HL-60 (cell line): ENCODE measurements at regions not wholly inside any gene's neighbourhood (a gene's known extent, or its start where the extent isn't known, plus 50 kb on each side); places are given as distances from the start of the nearest gene placed in this dataset.
"Not testable (repeated sequence)": the region's sequence is repeated elsewhere in the genome, so short reads cannot be mapped to it uniquely, and the experiment has no call there.

Source experiments
- DNase-seq, 2 experiments: peaks; one replicate each; pipeline ENCODE4 v3.0.0-alpha.2; 2010 to 2020; ENCODE audit warnings: low read depth in 1 of 2, low spot score in 1 of 2
- H3K27ac ChIP-seq: fragments of 250-450 bp; sonication (Bioruptor Pico); replicated peaks from 2 replicates; pipeline ENCODE4 v1.5.1; 2020; ENCODE audit warnings: mild to moderate bottlenecking, moderate library complexity
- H3K27me3 ChIP-seq: fragments of 250-450 bp; sonication (Bioruptor Pico); 2 replicates; pipeline ENCODE4 v1.5.1; 2021; ENCODE audit warnings: mild to moderate bottlenecking, moderate library complexity; ENCODE audit not compliant: insufficient read depth, poor library complexity, severe bottlenecking
- H3K4me3 ChIP-seq: replicated peaks from 2 replicates; pipeline ENCODE4 v1.5.1; 2011; ENCODE audit warnings: mild to moderate bottlenecking, control low read depth, low read length; ENCODE audit not compliant: insufficient read depth
- GABPA ChIP-seq: IDR thresholded peaks from 2 replicates; pipeline ENCODE4 v1.6.1; 2012; ENCODE audit warnings: low read depth
- POLR2AphosphoS5 ChIP-seq: IDR thresholded peaks from 2 replicates; pipeline ENCODE4 v1.6.1; 2012; ENCODE audit warnings: low read depth
- REST ChIP-seq: IDR thresholded peaks from 2 replicates; pipeline ENCODE4 v1.6.1; 2012; ENCODE audit warnings: low read depth; ENCODE audit not compliant: insufficient replicate concordance
- SPI1 ChIP-seq: IDR thresholded peaks from 2 replicates; pipeline ENCODE4 v1.6.1; 2012; ENCODE audit warnings: low read depth, mild to moderate bottlenecking, borderline replicate concordance
- TF ChIP-seq, protein P1 (sequence below): IDR thresholded peaks from one replicate; pipeline ENCODE4 v1.5.1; 2011; ENCODE audit warnings: low read length, control low read depth, inconsistent platforms; ENCODE audit not compliant: insufficient read depth

GRCh38 chr10:117457932-117458331 lies 82.7 kb upstream of the PDZD8 start:
- Histone ChIP-seq H3K27ac (no peak overlapping the region), H3K4me3 (no peak overlapping the region), H3K27me3 (no peaks in the 10 kb centered on the region)
- TF ChIP-seq SPI1 (no peak), REST (no peak), POLR2AphosphoS5 (no peak), GABPA (no peak)
- TF ChIP-seq, protein P1, sequence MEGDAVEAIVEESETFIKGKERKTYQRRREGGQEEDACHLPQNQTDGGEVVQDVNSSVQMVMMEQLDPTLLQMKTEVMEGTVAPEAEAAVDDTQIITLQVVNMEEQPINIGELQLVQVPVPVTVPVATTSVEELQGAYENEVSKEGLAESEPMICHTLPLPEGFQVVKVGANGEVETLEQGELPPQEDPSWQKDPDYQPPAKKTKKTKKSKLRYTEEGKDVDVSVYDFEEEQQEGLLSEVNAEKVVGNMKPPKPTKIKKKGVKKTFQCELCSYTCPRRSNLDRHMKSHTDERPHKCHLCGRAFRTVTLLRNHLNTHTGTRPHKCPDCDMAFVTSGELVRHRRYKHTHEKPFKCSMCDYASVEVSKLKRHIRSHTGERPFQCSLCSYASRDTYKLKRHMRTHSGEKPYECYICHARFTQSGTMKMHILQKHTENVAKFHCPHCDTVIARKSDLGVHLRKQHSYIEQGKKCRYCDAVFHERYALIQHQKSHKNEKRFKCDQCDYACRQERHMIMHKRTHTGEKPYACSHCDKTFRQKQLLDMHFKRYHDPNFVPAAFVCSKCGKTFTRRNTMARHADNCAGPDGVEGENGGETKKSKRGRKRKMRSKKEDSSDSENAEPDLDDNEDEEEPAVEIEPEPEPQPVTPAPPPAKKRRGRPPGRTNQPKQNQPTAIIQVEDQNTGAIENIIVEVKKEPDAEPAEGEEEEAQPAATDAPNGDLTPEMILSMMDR: no peak
- DNase-seq: no peak

- H3K27me3 ChIP-seq: no peaks in the 10 kb centered on the region
- no peak for TF ChIP-seq GABPA
- TF ChIP-seq POLR2AphosphoS5: no peak
- TF ChIP-seq REST: no peak
- no peak for TF ChIP-seq SPI1
- TF ChIP-seq, protein P1: no peak
- DNase-seq: peak in 1 of 2 experiments; percentile 17
Measured at GRCh38 chr10:117457071-117457810, 82.0 kb upstream of the PDZD8 start.

DNA sequence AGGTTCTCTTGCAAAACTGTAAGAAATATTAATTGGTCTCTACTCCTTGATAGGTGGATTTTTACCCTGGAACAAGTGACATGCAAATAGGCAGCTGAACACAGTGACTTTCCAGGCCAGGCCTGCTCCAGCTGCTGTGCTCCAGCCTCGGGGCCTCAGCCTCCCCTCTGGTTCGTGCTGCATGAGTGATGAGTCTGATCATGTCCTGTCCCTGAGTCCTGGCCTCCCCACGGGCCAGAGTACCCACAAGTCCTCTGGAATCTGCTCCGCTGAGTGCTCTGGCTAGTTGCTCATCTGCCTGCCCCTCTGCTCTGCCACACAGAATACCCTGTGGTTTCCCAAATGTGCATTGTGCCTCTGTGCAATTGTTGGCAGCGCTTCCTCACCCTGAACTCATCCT lies 80.1 kb upstream of the PDZD8 start:
- H3K4me3 ChIP-seq: no peak overlapping the region
- H3K27me3 ChIP-seq: no peaks in the 10 kb centered on the region
- H3K27ac ChIP-seq: 0 out of 2 replicates have a peak overlapping the region, but pooled peaks have one; percentile 11
- no peak for DNase-seq
- TF ChIP-seq POLR2AphosphoS5: no peak
- TF ChIP-seq GABPA: no peak

More at GRCh38 chr10:117457071-117457810, 82.0 kb upstream of the PDZD8 start:
- no peak overlapping the region for H3K27ac ChIP-seq
- H3K4me3 ChIP-seq: no peak overlapping the region

DNA sequence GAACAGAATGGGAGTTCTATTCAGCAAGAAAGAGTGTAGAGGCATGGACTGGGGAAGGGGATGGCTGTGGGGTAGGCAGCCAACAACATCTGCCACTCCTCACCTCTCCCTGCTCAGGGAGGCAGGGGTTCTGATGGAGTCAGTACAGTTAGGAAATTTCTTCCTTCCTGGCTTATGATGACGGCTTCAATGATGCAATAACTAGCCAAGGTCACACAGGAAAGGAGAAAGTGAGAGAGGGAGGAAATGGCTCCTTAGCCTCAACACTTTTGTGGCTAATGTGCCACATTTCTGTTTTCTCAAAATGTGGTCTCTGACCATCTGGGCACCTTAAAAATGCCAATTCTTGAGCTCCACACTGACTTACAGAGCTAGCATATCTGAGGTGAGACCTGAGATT lies 79.3 kb upstream of the PDZD8 start:
- peak; percentile 15; the same call in 1 of the 2 replicates for TF ChIP-seq SPI1
- TF ChIP-seq GABPA: no peak
- TF ChIP-seq POLR2AphosphoS5: 0 out of 2 replicates have a peak, but pooled peaks have one; percentile 33
- DNase-seq: peak; percentile 58 to 89
- H3K27me3 ChIP-seq: no peaks in the 10 kb centered on the region
- no peak overlapping the region for H3K4me3 ChIP-seq
- peak overlapping the region; percentile 57 for H3K27ac ChIP-seq

GRCh38 chr10:117453484-117453883 lies 78.2 kb upstream of the PDZD8 start:
- H3K4me3 ChIP-seq, DNase-seq, H3K27me3 ChIP-seq: not testable (repeated sequence)
- peak overlapping the region; percentile 57; the same call in 1 of the 2 replicates for H3K27ac ChIP-seq
